ENCODE measurements at regions not wholly inside any gene's neighbourhood (a gene's known extent, or its start where the extent isn't known, plus 50 kb on each side); places are given as distances from the start of the nearest gene placed in this dataset.

DNA sequence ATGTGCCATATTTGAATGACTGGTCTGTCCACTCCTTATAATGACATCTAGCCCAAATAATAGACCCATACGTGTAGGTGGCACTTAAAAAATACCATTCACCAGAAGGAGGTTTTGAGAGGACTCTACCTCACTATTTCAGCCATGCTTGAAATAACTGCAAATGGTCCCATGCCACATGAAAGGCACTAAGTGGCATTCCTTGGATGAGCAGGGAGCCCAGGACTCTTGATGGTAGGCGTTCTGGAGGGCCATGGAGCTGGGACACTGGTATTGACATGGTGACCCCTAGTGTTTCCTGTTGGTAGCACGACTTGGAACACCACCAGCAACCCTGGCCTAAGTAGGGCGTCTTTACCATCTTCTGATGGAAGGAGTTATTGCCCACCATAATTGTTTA, 148.7 kb upstream of the ZFHX3 start:
- Histone ChIP-seq H4K20me1 (replicated peaks in 1 of 2; ENCODE audit: control insufficient read depth in 1 of 2, insufficient read depth in 2 of 2, low read length in 2 of 2) (no peaks in the 10 kb centered on the region), H3K27me3 (replicated peaks in 1 of 4; ENCODE audit: control insufficient read depth in 3 of 4, extremely low read depth in 1 of 4, insufficient read depth in 3 of 4, low read length in 3 of 4) (peaks cover 0 to 6% (median 0%) of the 10 kb centered on the region in 4 experiments; a peak in 2 of 7 replicates), H3K4me3 (ENCODE audit: extremely low read depth in 1 of 4, insufficient read depth in 2 of 4, low read depth in 3 of 4, low read length in 4 of 4) (no peak overlapping the region), H3K4me1 (replicated peaks in 1 of 4; ENCODE audit: control insufficient read depth in 3 of 4, insufficient read depth in 4 of 4, low read length in 3 of 4) (no peaks in the 10 kb centered on the region; a peak in 1 of 7 replicates), H4K8ac (ENCODE audit: extremely low read depth, insufficient read depth, low read length) (no peak overlapping the region), H3K27ac (ENCODE audit: low read depth, low read length) (no peak overlapping the region), H3K36me3 (ENCODE audit: control insufficient read depth in 2 of 4, insufficient read depth in 4 of 4, low read length in 3 of 4) (no peaks in the 10 kb centered on the region), H2BK20ac (ENCODE audit: low read length) (no peak overlapping the region), H3K23me2 (ENCODE audit: low read depth, low read length) (no peaks in the 10 kb centered on the region), H3K23ac (ENCODE audit: insufficient read length) (no peak overlapping the region), H3K79me2 (ENCODE audit: control insufficient read depth in 1 of 2, insufficient read depth in 2 of 2, low read length in 2 of 2) (no peaks in the 10 kb centered on the region), H3K56ac (replicated peaks; ENCODE audit: insufficient read length, low read depth, low read length) (no peak overlapping the region), H2BK12ac (ENCODE audit: low read depth, low read length) (no peak overlapping the region), H2BK5ac (ENCODE audit: low read depth, low read length) (no peak overlapping the region), H2AFZ (ENCODE audit: low read length) (no peak overlapping the region), H3K4me2 (ENCODE audit: insufficient read depth in 1 of 2, low read depth in 2 of 2, low read length in 2 of 2) (no peak overlapping the region), H3K79me1 (ENCODE audit: low read depth, low read length) (no peaks in the 10 kb centered on the region), H3K9me3 (ENCODE audit: insufficient read depth in 2 of 2, low read depth in 1 of 2, low read length in 1 of 2) (no peaks in the 10 kb centered on the region), H3K18ac (ENCODE audit: extremely low read depth, low read length) (no peak overlapping the region), H3K9ac (replicated peaks in 1 of 4; ENCODE audit: extremely low read depth in 1 of 4, low read depth in 3 of 4, low read length in 3 of 4) (no peak overlapping the region), H2BK15ac (ENCODE audit: low read length) (no peak overlapping the region), H2AK5ac (ENCODE audit: low read depth, low read length) (no peak overlapping the region), H3K14ac (ENCODE audit: insufficient read length) (no peak overlapping the region), H4K91ac (replicated peaks; ENCODE audit: insufficient read length, low read length) (no peak overlapping the region), H3K4ac (replicated peaks; ENCODE audit: insufficient read length, low read depth, low read length) (no peak overlapping the region), H2BK120ac (replicated peaks; ENCODE audit: low read depth, low read length) (no peak overlapping the region), H4K5ac (ENCODE audit: insufficient read length, low read depth, low read length) (no peak overlapping the region)
- ChIA-PET POLR2A (ENCODE audit: partially characterized antibody) (interaction anchor here (0.6 kb wide), 1 partner anchor 44 kb away, joined by 3 read pairs; no protein-coding TSS in a partner anchor), CTCF (ENCODE audit: partially characterized antibody) (interaction anchor here (0.5 to 2.4 kb wide), 29 partner anchors 11 to 1071 kb away, joined by 3 to 14 read pairs (median 3); no protein-coding TSS in a partner anchor)
- WGBS, 2 experiments (ENCODE audit: extremely low coverage in 1 of 2, insufficient coverage in 1 of 2, insufficient read length in 1 of 2, insufficient replicate concordance in 2 of 2, low coverage in 1 of 2, low lambda C conversion rate in 2 of 2, missing lambda C conversion rate in 1 of 2) = 33% methylated on average over 4 of the region's 4 CpGs; no CpG with 5 or more reads in 1 of the 2 experiments
- DNase-seq (ENCODE audit: low read depth in 1 of 2, low spot score in 2 of 2) = peak; percentile 51 to 74
- FAIRE-seq = peak; percentile 60
- TF ChIP-seq RAD21 (IDR thresholded peaks at IDR 0.05 in 1 of 2, conservative IDR thresholded peaks at IDR 0.05 in 1 of 2; ENCODE audit: low read depth in 2 of 2, low read length in 2 of 2) (peak; percentile 95 to 97), CBX5 (IDR thresholded peaks at IDR 0.05; ENCODE audit: low read depth, low read length) (no peak), ASH2L (IDR thresholded peaks at IDR 0.05; ENCODE audit: low read length) (no peak), YY1 (IDR thresholded peaks at IDR 0.05; ENCODE audit: low read depth, low read length) (peak; percentile 52; the same call in 1 of the 2 replicates), TEAD4 (IDR thresholded peaks at IDR 0.05; ENCODE audit: low read depth, low read length) (peak; percentile 66), GTF2F1 (IDR thresholded peaks at IDR 0.05; ENCODE audit: borderline replicate concordance, low read depth, low read length) (no peak), BACH1 (IDR thresholded peaks at IDR 0.05; ENCODE audit: low read length) (no peak), SIX5 (IDR thresholded peaks at IDR 0.05; ENCODE audit: low read depth, low read length) (no peak), SAP30 (IDR thresholded peaks at IDR 0.05; ENCODE audit: insufficient read depth, insufficient replicate concordance, low read length) (no peak), EZH2 (IDR thresholded peaks at IDR 0.05; ENCODE audit: low read depth, low read length, severe bottlenecking) (no peak), RNF2 (IDR thresholded peaks at IDR 0.05; ENCODE audit: borderline replicate concordance, low read depth, low read length, missing control alignments, poor library complexity, severe bottlenecking) (no peak)
- TF ChIP-seq, protein P1, sequence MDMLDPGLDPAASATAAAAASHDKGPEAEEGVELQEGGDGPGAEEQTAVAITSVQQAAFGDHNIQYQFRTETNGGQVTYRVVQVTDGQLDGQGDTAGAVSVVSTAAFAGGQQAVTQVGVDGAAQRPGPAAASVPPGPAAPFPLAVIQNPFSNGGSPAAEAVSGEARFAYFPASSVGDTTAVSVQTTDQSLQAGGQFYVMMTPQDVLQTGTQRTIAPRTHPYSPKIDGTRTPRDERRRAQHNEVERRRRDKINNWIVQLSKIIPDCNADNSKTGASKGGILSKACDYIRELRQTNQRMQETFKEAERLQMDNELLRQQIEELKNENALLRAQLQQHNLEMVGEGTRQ (IDR thresholded peaks at IDR 0.05; ENCODE audit: low read length) = no peak

Measured in H1 (cell line).